H9 (cell line): ENCODE measurements at regions not wholly inside any gene's neighbourhood (a gene's known extent, or its start where the extent isn't known, plus 50 kb on each side); places are given as distances from the start of the nearest gene placed in this dataset.

Source experiments
- DNase-seq: peaks from one replicate; pipeline ENCODE4 v3.0.0-alpha.2; 2017
- H2AFZ ChIP-seq: one replicate; pipeline ENCODE4 v1.6.1; 2013; ENCODE audit warnings: mild to moderate bottlenecking, low read length, control low read depth, moderate library complexity
- H2AK5ac ChIP-seq: 2 replicates; pipeline ENCODE4 v1.6.1; 2013; ENCODE audit warnings: low read length, control low read depth, mixed read lengths; ENCODE audit not compliant: insufficient read length
- H2BK120ac ChIP-seq: one replicate; pipeline ENCODE4 v1.6.1; 2013; ENCODE audit warnings: low read depth, mild to moderate bottlenecking, low read length, control low read depth, inconsistent platforms; ENCODE audit not compliant: poor library complexity, severe bottlenecking
- H2BK12ac ChIP-seq: 2 replicates; pipeline ENCODE4 v1.6.1; 2013; ENCODE audit warnings: low read length, control low read depth, mixed read lengths, low read depth; ENCODE audit not compliant: insufficient read length
- H2BK15ac ChIP-seq: 2 replicates; pipeline ENCODE4 v1.6.1; 2013; ENCODE audit warnings: low read depth, low read length, control low read depth
- H2BK20ac ChIP-seq: one replicate; pipeline ENCODE4 v1.6.1; 2013; ENCODE audit warnings: low read depth, mild to moderate bottlenecking, low read length, control low read depth, inconsistent platforms; ENCODE audit not compliant: poor library complexity, severe bottlenecking
- H2BK5ac ChIP-seq: 2 replicates; pipeline ENCODE4 v1.6.1; 2013; ENCODE audit warnings: low read length, control low read depth, mixed read lengths; ENCODE audit not compliant: insufficient read length
- H3K14ac ChIP-seq: 2 replicates; pipeline ENCODE4 v1.6.1; 2013; ENCODE audit warnings: low read length, control low read depth; ENCODE audit not compliant: insufficient read depth
- H3K18ac ChIP-seq: 2 replicates; pipeline ENCODE4 v1.6.1; 2013; ENCODE audit warnings: low read depth, mild to moderate bottlenecking, mixed read lengths, low read length, control low read depth; ENCODE audit not compliant: insufficient read length
- H3K23ac ChIP-seq: 2 replicates; pipeline ENCODE4 v1.6.1; 2013; ENCODE audit warnings: low read length, control low read depth, mixed read lengths, low read depth; ENCODE audit not compliant: insufficient read length
- H3K23me2 ChIP-seq: 2 replicates; pipeline ENCODE4 v1.6.1; 2013; ENCODE audit warnings: low read depth, mild to moderate bottlenecking, mixed read lengths, low read length, control low read depth; ENCODE audit not compliant: insufficient read length, poor library complexity, severe bottlenecking
- H3K27ac ChIP-seq: 2 replicates; pipeline ENCODE4 v1.5.1; 2013; ENCODE audit warnings: low read length, control low read depth, mixed read lengths, low read depth; ENCODE audit not compliant: insufficient read length
- H3K27me3 ChIP-seq: 2 replicates; pipeline ENCODE4 v1.6.1; 2013; ENCODE audit warnings: low read length, control low read depth, inconsistent platforms; ENCODE audit not compliant: insufficient read depth
- H3K4ac ChIP-seq: 2 replicates; pipeline ENCODE4 v1.6.1; 2013; ENCODE audit warnings: low read depth, mild to moderate bottlenecking, control low read depth, inconsistent platforms, low read length, moderate library complexity
- H3K4me1 ChIP-seq: 2 replicates; pipeline ENCODE4 v1.6.1; 2013; ENCODE audit warnings: low read length, control low read depth, inconsistent platforms; ENCODE audit not compliant: insufficient read depth
- H3K4me2 ChIP-seq: 2 replicates; pipeline ENCODE4 v1.6.1; 2013; ENCODE audit warnings: low read length, control low read depth, mixed read lengths; ENCODE audit not compliant: insufficient read length, insufficient read depth
- H3K56ac ChIP-seq: 2 replicates; pipeline ENCODE4 v1.6.1; 2013; ENCODE audit warnings: low read depth, mild to moderate bottlenecking, mixed read lengths, low read length, control low read depth; ENCODE audit not compliant: insufficient read length
- H3K79me1 ChIP-seq: 2 replicates; pipeline ENCODE4 v1.6.1; 2013; ENCODE audit warnings: low read depth, mild to moderate bottlenecking, moderate library complexity, low read length, control low read depth, inconsistent platforms; ENCODE audit not compliant: insufficient read depth, poor library complexity, severe bottlenecking
- H3K79me2 ChIP-seq: 2 replicates; pipeline ENCODE4 v1.6.1; 2013; ENCODE audit warnings: low read length, control low read depth, inconsistent platforms; ENCODE audit not compliant: insufficient read depth
- H3K9ac ChIP-seq: 2 replicates; pipeline ENCODE4 v1.6.1; 2013; ENCODE audit warnings: low read length, control low read depth, mixed read lengths; ENCODE audit not compliant: insufficient read length; ENCODE audit errors: extremely low read depth
- H3K9me3 ChIP-seq: one replicate; pipeline ENCODE4 v1.6.1; 2013; ENCODE audit warnings: low read depth, low read length, inconsistent platforms; ENCODE audit not compliant: control insufficient read depth
- H3T11ph ChIP-seq: one replicate; pipeline ENCODE4 v1.6.1; 2013; ENCODE audit warnings: mild to moderate bottlenecking, low read length, control low read depth, inconsistent platforms
- H4K20me1 ChIP-seq: one replicate; pipeline ENCODE4 v1.6.1; 2013; ENCODE audit not compliant: control insufficient read depth, insufficient read length, insufficient read depth
- H4K5ac ChIP-seq: 2 replicates; pipeline ENCODE4 v1.6.1; 2013; ENCODE audit warnings: low read depth, mild to moderate bottlenecking, mixed read lengths, low read length, control low read depth; ENCODE audit not compliant: insufficient read length
- H4K8ac ChIP-seq: replicated peaks from 2 replicates; pipeline ENCODE4 v1.6.1; 2013; ENCODE audit warnings: low read length, control low read depth, mixed read lengths, low read depth; ENCODE audit not compliant: insufficient read length
- H4K91ac ChIP-seq: 2 replicates; pipeline ENCODE4 v1.6.1; 2013; ENCODE audit warnings: low read depth, mild to moderate bottlenecking, moderate library complexity, mixed read lengths, low read length, control low read depth; ENCODE audit not compliant: insufficient read length
- H3K27ac Mint-ChIP-seq, 3 experiments: 2 replicates in 2 of 3; 3 replicates in 1 of 3; pipeline ENCODE4 v1.8.0; 2020 to 2021; ENCODE audit warnings: mixed read lengths in 3 of 3, mild to moderate bottlenecking in 1 of 3, moderate library complexity in 1 of 3
- H3K27me3 Mint-ChIP-seq: 2 replicates; pipeline ENCODE4 v1.8.0; 2021; ENCODE audit warnings: low read depth, mild to moderate bottlenecking, moderate library complexity, mixed read lengths
- H3K36me3 Mint-ChIP-seq, 3 experiments: 2 replicates in 2 of 3; 3 replicates in 1 of 3; pipeline ENCODE4 v1.8.0; 2020 to 2021; ENCODE audit warnings: low read depth in 3 of 3, mixed read lengths in 3 of 3; ENCODE audit not compliant: insufficient read depth in 1 of 3
- H3K4me1 Mint-ChIP-seq, 2 experiments: 2 replicates each; pipeline ENCODE4 v1.8.0; 2020; ENCODE audit warnings: mixed read lengths in 2 of 2
- H3K4me3 Mint-ChIP-seq, 2 experiments: 2 replicates in 1 of 2; 3 replicates in 1 of 2; pipeline ENCODE4 v1.8.0; 2020 to 2021; ENCODE audit warnings: mild to moderate bottlenecking in 2 of 2, mixed read lengths in 2 of 2, moderate library complexity in 1 of 2
- H3K9me3 Mint-ChIP-seq, 2 experiments: 2 replicates in 1 of 2; 3 replicates in 1 of 2; pipeline ENCODE4 v1.8.0; 2020; ENCODE audit warnings: mild to moderate bottlenecking in 2 of 2, mixed read lengths in 2 of 2, moderate library complexity in 1 of 2
- CTCF ChIP-seq: fragments of 200-600 bp; sonication (generic); conservative IDR thresholded peaks from 3 replicates; pipeline ENCODE4 v1.8.0; 2021; ENCODE audit warnings: antibody characterized with exemption, mild to moderate bottlenecking
- WGBS: extraction: QIAGEN DNeasy Blood & Tissue Kit; methylation state at CpG from one replicate; pipeline ENCODE4 v1.1.7; 2013; ENCODE audit warnings: missing lambda C conversion rate, low lambda C conversion rate, mixed read lengths; ENCODE audit not compliant: insufficient read length; ENCODE audit errors: extremely low coverage; 5-methylcytosine and 5-hydroxymethylcytosine counted together

DNA sequence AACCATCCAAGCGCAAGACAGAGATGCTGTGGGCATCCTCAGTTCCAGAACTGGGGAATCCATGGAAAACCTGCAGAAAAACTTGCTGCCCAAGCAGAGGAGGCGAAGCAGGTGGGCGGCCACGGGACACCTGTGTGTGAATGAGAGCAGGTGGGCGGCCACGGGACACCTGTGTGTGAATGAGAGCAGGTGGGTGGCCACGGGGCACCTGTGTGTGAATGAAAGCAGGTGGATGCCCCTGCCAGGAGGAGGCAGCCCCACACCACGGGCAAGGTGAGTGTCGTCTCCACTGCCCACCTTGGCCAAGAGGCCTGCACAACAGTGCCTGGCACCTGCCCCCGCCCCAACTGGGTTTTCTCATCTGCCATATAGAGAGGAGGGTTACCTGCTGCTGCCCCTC, 59.2 kb downstream of the GSC start:
- Histone ChIP-seq H3K23ac (no peak overlapping the region), H3K14ac (no peak overlapping the region), H3T11ph (no peak overlapping the region), H3K79me2 (no peaks in the 10 kb centered on the region), H2BK120ac (no peak overlapping the region), H3K56ac (no peak overlapping the region), H3K4ac (no peak overlapping the region), H2BK5ac (no peak overlapping the region), H3K23me2 (no peaks in the 10 kb centered on the region), H2BK20ac (no peak overlapping the region), H3K27ac (no peak overlapping the region), H4K20me1 (no peaks in the 10 kb centered on the region), H2BK15ac (no peak overlapping the region), H2AFZ (no peak overlapping the region), H4K91ac (no peak overlapping the region), H3K79me1 (no peaks in the 10 kb centered on the region), H2AK5ac (no peak overlapping the region), H3K18ac (no peak overlapping the region), H4K8ac (no peak overlapping the region), H3K9ac (no peak overlapping the region), H3K9me3 (no peaks in the 10 kb centered on the region), H3K4me2 (no peak overlapping the region), H3K27me3 (no peaks in the 10 kb centered on the region), H4K5ac (no peak overlapping the region), H3K4me1 (no peaks in the 10 kb centered on the region), H2BK12ac (no peak overlapping the region)
- Mint-ChIP-seq H3K27ac (no peak overlapping the region), H3K4me3 (no peak overlapping the region), H3K4me1 (peaks cover 7 to 19% of the 10 kb centered on the region in 2 experiments), H3K27me3 (peaks cover 6% of the 10 kb centered on the region; the same call in 1 of the 2 replicates), H3K9me3 (no peaks in the 10 kb centered on the region), H3K36me3 (no peaks in the 10 kb centered on the region)
- no CpG with 5 or more reads among the region's 10 CpGs for whole genome bisulfite sequencing
- DNase-seq = peak; percentile 22
- TF ChIP-seq CTCF = no peak
